Adrenal gland (tissue), 5 donors: ENCODE measurements at regions not wholly inside any gene's neighbourhood (a gene's known extent, or its start where the extent isn't known, plus 50 kb on each side); places are given as distances from the start of the nearest gene placed in this dataset.
"Not testable (repeated sequence)": the region's sequence is repeated elsewhere in the genome, so short reads cannot be mapped to it uniquely, and the experiment has no call there.

ENCODE experiments used
- POLR2A ChIP-seq, 2 donors: fragments of 450-650 bp; IDR thresholded peaks; one replicate each; pipeline ENCODE4 v1.6.1; 2017; ENCODE audit warnings: antibody characterized with exemption in 2 of 2, mild to moderate bottlenecking in 2 of 2, moderate library complexity in 1 of 2
- TF ChIP-seq, protein P1 (sequence below), 6 experiments: fragments of 450-650 bp in 4 of 6; fragments of 200-600 bp in 2 of 6; sonication (generic) in 1 of 6; IDR thresholded peaks; 1 replicate in 5 of 6; 2 replicates in 1 of 6; pipeline versions ENCODE4 v1.5.1 to v1.8.0; 2016 to 2021; ENCODE audit warnings: antibody characterized with exemption in 6 of 6, mild to moderate bottlenecking in 2 of 6, moderate library complexity in 1 of 6
- donor health status: DM: no; HTN: no; CAD: no.

DNA sequence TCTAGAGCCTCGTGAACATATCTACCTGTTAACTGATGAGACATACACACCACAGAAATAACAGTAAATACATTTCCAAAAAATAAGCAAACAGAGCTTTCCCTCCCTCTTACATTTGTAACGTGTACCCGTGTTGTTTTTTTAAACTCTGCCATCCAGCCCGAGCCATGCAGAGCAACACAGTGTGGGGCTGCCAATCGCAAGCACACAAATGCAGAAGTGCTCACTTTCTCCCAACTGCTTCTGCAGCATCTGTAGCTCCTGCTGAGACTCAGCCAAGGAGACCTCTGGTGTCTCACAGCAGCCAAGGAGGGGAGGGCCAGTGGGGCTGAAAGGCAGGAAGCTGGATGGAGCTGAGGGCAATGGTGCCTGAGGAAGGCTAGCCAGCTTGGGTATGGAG, 94.4 kb downstream of the NBPF8 start:
- TF ChIP-seq, protein P1, sequence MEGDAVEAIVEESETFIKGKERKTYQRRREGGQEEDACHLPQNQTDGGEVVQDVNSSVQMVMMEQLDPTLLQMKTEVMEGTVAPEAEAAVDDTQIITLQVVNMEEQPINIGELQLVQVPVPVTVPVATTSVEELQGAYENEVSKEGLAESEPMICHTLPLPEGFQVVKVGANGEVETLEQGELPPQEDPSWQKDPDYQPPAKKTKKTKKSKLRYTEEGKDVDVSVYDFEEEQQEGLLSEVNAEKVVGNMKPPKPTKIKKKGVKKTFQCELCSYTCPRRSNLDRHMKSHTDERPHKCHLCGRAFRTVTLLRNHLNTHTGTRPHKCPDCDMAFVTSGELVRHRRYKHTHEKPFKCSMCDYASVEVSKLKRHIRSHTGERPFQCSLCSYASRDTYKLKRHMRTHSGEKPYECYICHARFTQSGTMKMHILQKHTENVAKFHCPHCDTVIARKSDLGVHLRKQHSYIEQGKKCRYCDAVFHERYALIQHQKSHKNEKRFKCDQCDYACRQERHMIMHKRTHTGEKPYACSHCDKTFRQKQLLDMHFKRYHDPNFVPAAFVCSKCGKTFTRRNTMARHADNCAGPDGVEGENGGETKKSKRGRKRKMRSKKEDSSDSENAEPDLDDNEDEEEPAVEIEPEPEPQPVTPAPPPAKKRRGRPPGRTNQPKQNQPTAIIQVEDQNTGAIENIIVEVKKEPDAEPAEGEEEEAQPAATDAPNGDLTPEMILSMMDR (IDR thresholded peaks at IDR 0.05): not testable (repeated sequence)
- not testable (repeated sequence) for TF ChIP-seq POLR2A (IDR thresholded peaks at IDR 0.05)
